ENCODE measurements at regions not wholly inside any gene's neighbourhood (a gene's known extent, or its start where the extent isn't known, plus 50 kb on each side); places are given as distances from the start of the nearest gene placed in this dataset.
"Not testable (repeated sequence)": the region's sequence is repeated elsewhere in the genome, so short reads cannot be mapped to it uniquely, and the experiment has no call there.

DNA sequence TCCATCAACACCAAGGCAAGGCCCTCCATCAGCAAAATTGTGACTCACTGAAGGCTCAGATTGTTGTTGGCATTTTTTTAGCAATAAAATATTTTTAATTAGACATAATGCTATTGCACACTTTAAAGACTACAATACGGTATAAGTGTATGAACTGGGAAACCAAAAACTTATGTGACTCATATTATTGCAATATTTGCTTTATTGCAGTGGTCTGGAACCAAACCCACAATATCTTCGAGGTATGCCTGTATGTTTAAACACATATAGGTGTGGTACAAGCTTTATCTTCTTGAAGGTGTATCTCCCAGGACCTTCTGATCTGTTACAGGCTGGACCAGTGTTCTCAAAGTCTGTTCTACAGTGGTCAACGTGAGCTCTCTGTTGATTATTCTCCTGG, 142.3 kb upstream of the FNDC3A start:
- TF ChIP-seq SPI1 (IDR thresholded peaks at IDR 0.05; ENCODE audit: low read depth, low read length), result no peak
- no peak for TF ChIP-seq POLR2AphosphoS5 (IDR thresholded peaks at IDR 0.05; ENCODE audit: low read depth, low read length)
- no peak for TF ChIP-seq PAX5 (IDR thresholded peaks at IDR 0.05; ENCODE audit: insufficient read depth, low read length, severe bottlenecking)
- TF ChIP-seq POLR2A (IDR thresholded peaks at IDR 0.05; ENCODE audit: low read depth, low read length), result no peak
- TF ChIP-seq POU2F2 (IDR thresholded peaks at IDR 0.05; ENCODE audit: low read depth, low read length), result no peak
- no peak for TF ChIP-seq TAF1 (IDR thresholded peaks at IDR 0.05; ENCODE audit: low read depth, low read length)
- DNase-seq (ENCODE audit: insufficient read length, low spot score) (no peak), FAIRE-seq (no peak)

DNA sequence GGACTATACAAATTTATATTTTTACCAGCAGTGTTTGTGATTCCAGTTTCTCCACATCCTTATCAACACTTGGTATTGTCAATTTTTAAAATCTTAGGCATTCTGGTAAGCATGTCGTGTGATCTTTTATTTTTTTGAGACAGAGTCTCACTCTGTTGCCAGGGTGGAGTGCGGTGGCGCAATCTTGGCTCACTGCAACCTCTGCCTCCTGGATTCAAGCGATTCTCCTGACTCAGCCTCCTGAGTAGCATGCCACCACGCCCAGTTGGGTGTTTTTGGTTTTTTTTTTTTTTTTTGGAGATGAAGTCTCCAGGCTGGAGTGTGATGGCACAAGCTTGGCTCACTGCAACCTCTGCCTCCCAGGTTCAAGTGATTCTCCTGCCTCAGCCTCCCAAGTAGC, 140.4 kb upstream of the FNDC3A start:
- not testable (repeated sequence) for DNase-seq (ENCODE audit: insufficient read length, low spot score); FAIRE-seq

DNA sequence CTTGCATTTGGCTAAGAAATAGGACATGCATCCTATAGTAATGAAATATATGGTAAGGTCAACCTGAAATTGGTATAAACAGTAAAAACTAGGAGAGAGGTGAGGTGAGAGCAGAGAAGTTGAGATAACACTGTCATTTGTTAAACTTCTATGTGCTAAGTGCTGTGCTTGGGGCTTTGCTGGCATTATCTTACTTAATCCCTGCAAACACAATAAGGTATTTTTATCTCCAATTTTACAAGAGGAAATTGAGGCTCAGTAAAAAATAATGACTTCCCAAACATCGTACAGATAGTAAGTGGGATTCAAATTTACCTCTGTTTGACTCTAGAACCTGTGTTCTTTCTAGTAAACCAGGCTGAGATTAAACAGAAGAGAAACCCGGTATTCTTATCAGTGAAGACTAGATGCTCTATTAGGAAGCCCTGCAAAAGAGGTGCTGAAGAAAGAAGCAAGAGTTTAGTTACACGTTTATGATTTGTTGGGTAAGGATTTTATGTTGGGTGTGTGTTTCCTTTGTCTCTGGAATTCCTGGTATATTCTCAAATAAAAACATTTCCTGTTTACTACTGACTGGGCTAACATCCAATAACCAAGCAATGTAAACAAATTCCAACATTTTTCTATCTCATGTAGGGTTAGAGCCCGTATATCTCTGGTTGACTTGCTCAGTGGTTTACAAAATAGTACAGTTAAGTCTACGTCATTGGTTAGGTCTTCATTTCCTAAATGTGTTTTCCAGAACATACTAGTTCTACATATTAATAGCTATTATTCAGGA, 137.3 kb upstream of the FNDC3A start:
- FAIRE-seq (no peak), DNase-seq (ENCODE audit: insufficient read length, low spot score) (no peak)
- TF ChIP-seq TAF1 (IDR thresholded peaks at IDR 0.05; ENCODE audit: low read depth, low read length), result no peak
- TF ChIP-seq PAX5 (IDR thresholded peaks at IDR 0.05; ENCODE audit: insufficient read depth, low read length, severe bottlenecking), result no peak
- no peak for TF ChIP-seq POLR2AphosphoS5 (IDR thresholded peaks at IDR 0.05; ENCODE audit: low read depth, low read length)
- no peak for TF ChIP-seq SPI1 (IDR thresholded peaks at IDR 0.05; ENCODE audit: low read depth, low read length)
- no peak for TF ChIP-seq POLR2A (IDR thresholded peaks at IDR 0.05; ENCODE audit: low read depth, low read length)
- no peak for TF ChIP-seq POU2F2 (IDR thresholded peaks at IDR 0.05; ENCODE audit: low read depth, low read length)

DNA sequence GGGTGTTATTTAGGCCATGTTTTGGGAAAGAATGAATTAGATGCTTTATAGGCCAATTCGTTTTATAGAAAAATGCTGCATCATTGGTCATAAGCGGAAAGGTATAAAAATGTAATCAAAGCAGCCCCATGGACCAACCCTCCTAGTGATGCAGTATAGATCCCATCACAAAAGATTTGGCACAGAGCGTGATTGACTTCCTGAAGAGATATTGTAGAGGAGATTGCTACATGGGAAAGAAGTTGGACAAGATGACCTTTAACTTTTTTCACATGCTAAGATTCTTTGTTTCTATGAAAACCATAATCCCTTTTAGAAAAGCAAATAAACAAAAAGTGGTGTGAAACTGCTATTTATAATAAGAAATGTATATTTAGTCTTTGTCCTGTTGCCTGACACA, 136.5 kb upstream of the FNDC3A start:
- FAIRE-seq, result no peak
- no peak for DNase-seq (ENCODE audit: insufficient read length, low spot score)
- TF ChIP-seq POU2F2 (IDR thresholded peaks at IDR 0.05; ENCODE audit: low read depth, low read length) (no peak), TAF1 (IDR thresholded peaks at IDR 0.05; ENCODE audit: low read depth, low read length) (no peak)

DNA sequence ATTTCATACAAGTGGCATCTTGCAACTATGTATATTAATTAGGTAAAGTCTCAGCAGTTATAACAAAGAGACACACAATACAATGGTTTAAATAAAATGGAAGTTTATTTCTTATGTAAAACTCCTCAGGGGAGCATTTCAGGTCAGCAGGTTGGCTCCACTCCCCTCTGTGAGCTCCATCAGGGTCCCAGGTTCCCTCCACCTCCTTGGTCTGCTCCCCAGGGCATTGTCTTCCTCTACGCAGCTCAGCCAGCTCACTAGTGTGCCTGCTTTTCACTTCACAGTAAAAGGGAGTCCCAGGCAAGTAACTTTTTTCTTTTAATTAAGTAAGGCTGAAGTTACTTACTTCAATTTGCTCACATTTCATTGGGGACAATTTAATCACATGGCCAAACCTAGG, 135.3 kb upstream of the FNDC3A start:
- FAIRE-seq, result no peak
- TF ChIP-seq TAF1 (IDR thresholded peaks at IDR 0.05; ENCODE audit: low read depth, low read length), result no peak
- TF ChIP-seq SPI1 (IDR thresholded peaks at IDR 0.05; ENCODE audit: low read depth, low read length), result no peak
- no peak for TF ChIP-seq PAX5 (IDR thresholded peaks at IDR 0.05; ENCODE audit: insufficient read depth, low read length, severe bottlenecking)
- TF ChIP-seq POU2F2 (IDR thresholded peaks at IDR 0.05; ENCODE audit: low read depth, low read length), result no peak
- TF ChIP-seq POLR2A (IDR thresholded peaks at IDR 0.05; ENCODE audit: low read depth, low read length), result no peak
- no peak for TF ChIP-seq POLR2AphosphoS5 (IDR thresholded peaks at IDR 0.05; ENCODE audit: low read depth, low read length)
- no peak for DNase-seq (ENCODE audit: insufficient read length, low spot score)

DNA sequence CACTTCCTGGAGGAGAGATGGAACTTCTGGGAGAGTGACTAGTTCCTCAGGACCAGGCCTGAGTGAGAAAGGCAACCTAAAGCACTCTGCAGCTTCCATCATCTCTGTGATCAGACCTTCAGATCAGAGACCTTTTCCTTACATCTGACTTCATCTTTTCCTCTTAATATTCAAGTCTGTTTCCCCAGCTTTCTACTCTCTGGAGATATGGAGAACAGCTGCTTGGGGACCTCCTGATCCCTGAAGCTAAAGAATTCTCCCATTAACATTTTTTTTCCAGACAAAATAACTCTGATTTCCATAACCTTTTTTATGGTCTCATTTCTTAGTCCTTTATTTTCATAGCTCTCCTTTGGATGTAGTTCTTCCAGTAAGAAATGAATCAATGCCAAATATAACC, 133.4 kb upstream of the FNDC3A start:
- TF ChIP-seq POLR2AphosphoS5 (IDR thresholded peaks at IDR 0.05; ENCODE audit: low read depth, low read length) (no peak), POU2F2 (IDR thresholded peaks at IDR 0.05; ENCODE audit: low read depth, low read length) (no peak), PAX5 (IDR thresholded peaks at IDR 0.05; ENCODE audit: insufficient read depth, low read length, severe bottlenecking) (no peak), POLR2A (IDR thresholded peaks at IDR 0.05; ENCODE audit: low read depth, low read length) (no peak), SPI1 (IDR thresholded peaks at IDR 0.05; ENCODE audit: low read depth, low read length) (no peak), TAF1 (IDR thresholded peaks at IDR 0.05; ENCODE audit: low read depth, low read length) (no peak)
- FAIRE-seq, result no peak
- no peak for DNase-seq (ENCODE audit: insufficient read length, low spot score)

DNA sequence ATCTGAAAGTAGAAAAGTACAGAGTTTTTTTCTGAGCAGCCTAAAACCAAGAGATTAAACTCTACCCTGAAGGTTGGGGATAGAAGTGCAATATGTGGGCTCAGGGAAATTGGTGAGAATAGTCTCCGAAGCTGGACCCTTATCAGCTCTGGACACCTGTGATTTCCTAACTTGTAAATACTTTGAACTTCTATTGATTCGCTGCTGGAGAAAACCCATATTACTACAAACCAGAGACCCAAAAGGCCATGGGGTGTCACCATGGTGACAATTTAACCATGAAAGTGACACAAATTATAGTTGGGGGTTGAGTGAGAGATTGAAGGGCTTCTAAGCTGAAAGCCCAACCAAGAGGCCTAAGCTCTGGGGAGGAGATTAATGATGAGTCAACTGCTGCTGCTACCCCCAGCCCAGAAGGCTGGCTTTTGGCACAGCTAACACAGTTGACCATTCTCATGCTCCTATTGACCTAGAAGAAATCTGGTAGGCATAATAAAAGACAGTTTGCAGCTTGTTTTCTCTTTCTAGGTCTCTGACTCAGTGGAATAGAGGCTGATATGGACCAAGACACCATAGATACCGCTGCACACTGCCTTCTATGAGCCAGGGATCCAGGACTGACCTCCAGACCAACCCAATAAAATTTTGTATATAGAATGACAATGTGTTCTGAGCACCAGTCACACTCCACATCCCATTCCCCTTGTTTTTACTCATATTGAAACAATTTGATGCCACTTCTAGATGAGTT, 131.9 kb upstream of the FNDC3A start:
- FAIRE-seq, result no peak
- TF ChIP-seq TAF1 (IDR thresholded peaks at IDR 0.05; ENCODE audit: low read depth, low read length) (no peak), SPI1 (IDR thresholded peaks at IDR 0.05; ENCODE audit: low read depth, low read length) (no peak)
- no peak for DNase-seq (ENCODE audit: insufficient read length, low spot score)

DNA sequence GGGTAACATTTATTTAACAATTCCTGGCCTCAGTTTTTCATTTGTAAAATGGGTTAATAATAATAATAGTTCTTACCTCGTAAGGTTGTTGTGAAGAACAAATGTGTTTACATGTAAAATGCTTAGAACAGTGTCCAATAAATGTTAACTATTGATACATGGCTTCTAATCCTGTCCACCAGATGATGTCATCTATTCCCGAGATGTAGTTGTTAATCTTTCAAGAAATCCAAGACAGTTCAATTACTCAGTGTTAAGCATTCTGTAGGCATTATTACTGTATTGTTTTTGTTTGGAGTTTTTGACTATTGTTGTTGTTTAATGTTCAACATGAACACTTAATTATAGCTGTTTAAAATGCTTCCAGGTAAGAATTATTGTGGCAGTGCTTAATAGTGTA, 131.0 kb upstream of the FNDC3A start:
- no peak for TF ChIP-seq POU2F2 (IDR thresholded peaks at IDR 0.05; ENCODE audit: low read depth, low read length)
- no peak for TF ChIP-seq PAX5 (IDR thresholded peaks at IDR 0.05; ENCODE audit: insufficient read depth, low read length, severe bottlenecking)
- no peak for TF ChIP-seq TAF1 (IDR thresholded peaks at IDR 0.05; ENCODE audit: low read depth, low read length)
- no peak for TF ChIP-seq POLR2A (IDR thresholded peaks at IDR 0.05; ENCODE audit: low read depth, low read length)
- no peak for TF ChIP-seq SPI1 (IDR thresholded peaks at IDR 0.05; ENCODE audit: low read depth, low read length)
- no peak for TF ChIP-seq POLR2AphosphoS5 (IDR thresholded peaks at IDR 0.05; ENCODE audit: low read depth, low read length)
- FAIRE-seq, result no peak
- DNase-seq (ENCODE audit: insufficient read length, low spot score), result no peak

DNA sequence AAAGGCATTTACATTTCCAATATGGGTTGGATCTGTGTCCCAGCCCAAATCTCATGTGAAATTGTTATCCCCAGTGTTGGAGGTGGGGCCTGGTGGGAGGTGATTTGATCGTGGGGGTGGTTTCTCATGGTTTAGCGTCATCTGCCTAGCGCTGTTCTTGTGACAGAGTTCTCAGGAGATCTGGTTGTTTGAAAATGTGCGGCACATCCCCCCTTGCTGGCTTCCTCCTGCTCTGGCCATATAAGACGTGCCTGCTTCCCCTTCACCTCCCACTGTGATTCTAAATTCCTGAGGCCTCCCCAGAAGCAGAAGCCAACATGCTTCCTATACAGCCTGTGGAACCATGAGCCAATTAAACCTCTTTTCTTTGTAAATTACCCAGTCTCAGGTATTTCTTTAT, 126.2 kb upstream of the FNDC3A start:
- DNase-seq (ENCODE audit: insufficient read length, low spot score) (no peak), FAIRE-seq (no peak)
- TF ChIP-seq POU2F2 (IDR thresholded peaks at IDR 0.05; ENCODE audit: low read depth, low read length) (no peak), POLR2AphosphoS5 (IDR thresholded peaks at IDR 0.05; ENCODE audit: low read depth, low read length) (no peak)

DNA sequence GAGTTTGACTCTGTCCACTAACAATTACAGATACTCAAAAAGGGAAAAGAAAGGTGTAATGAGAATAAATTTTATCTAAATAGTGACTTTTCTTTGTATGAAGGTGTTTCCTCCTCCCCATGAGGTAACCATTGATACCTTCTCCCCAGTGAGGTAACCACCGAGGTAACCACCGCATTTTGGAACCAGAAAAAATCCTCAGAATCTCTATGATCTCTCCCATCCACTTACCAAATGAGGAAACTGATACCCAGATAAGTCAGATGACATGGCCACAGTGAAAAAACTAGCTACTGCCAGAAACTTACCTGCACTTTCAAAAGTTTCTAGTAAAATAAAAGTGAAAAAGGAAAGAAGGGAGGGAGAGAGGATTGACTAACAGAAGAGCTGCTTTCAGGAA, 124.0 kb upstream of the FNDC3A start:
- no peak for TF ChIP-seq POLR2AphosphoS5 (IDR thresholded peaks at IDR 0.05; ENCODE audit: low read depth, low read length)
- DNase-seq (ENCODE audit: insufficient read length, low spot score) (no peak), FAIRE-seq (no peak)

All from GM12891 (cell line).